ENCODE measurements at regions not wholly inside any gene's neighbourhood (a gene's known extent, or its start where the extent isn't known, plus 50 kb on each side); places are given as distances from the start of the nearest gene placed in this dataset.

DNA sequence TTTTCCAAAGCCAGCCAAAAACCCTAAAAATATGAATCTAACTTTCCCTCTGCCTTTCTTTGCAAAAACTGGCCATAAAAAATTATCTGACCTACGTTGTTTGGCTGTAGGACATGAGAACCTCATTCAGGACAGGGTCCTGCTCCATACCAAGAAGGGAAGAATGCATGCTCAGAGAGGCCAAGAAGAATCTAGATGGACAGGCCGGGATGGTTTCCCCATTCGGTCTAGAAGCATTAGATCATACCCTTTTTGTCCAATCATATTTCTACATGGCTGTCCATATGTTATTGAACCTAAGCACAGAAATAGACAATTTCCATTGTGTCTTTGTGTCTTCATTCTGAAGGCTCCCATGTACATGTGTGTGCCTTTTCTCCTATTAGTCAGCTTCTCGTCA lies 2120.4 kb upstream of the PIK3C3 start:
- Mint-ChIP-seq H3K27me3 (no peaks in the 10 kb centered on the region), H3K36me3 (ENCODE audit: insufficient read depth) (no peaks in the 10 kb centered on the region), H3K27ac (no peak overlapping the region), H3K4me1 (ENCODE audit: low read depth in 2 of 2) (no peaks in the 10 kb centered on the region), H3K4me3 (no peak overlapping the region), H3K9me3 (peaks cover 16 to 17% of the 10 kb centered on the region in 2 donors)
- DNase-seq (no peak), ATAC-seq (replicated peaks) (no peak)

DNA sequence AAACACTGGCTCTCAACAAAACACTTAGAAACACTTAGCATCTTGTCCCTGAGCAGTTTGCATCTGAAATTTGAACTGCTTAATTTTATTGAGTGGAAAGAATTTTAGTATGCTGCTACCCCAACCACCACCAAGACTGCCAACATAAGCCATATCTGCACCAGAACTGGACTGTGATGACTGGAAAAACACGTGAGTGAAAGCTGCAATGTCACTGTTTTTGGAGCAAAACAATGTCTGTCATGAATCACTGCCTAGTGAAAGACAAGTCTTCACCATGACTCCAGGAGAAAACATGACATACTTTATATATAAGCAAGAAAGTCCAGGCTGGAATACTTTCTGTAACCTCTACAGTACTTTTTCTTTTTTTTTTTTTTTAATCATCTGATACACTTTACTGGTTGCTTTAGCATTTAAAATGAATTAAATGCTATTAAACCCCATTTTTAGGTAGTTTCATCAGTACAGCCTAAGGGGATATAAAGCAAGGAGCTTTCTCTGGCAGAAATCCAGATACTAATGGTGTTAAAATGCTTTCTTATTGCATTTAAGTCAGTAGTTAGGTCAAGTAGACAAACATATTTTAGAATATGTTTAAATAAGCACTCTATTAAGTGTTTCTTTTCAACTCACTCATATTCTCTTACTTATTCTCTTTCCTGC lies 2129.4 kb upstream of the PIK3C3 start:
- no peaks in the 10 kb centered on the region for H3K36me3 Mint-ChIP-seq (ENCODE audit: insufficient read depth)
- ATAC-seq (replicated peaks) (no peak), DNase-seq (no peak)
- H3K27me3 Mint-ChIP-seq = no peaks in the 10 kb centered on the region
- H3K9me3 Mint-ChIP-seq = peaks cover 15 to 22% of the 10 kb centered on the region in 2 donors
- no peaks in the 10 kb centered on the region for H3K4me1 Mint-ChIP-seq (ENCODE audit: low read depth in 2 of 2)
- no peak overlapping the region for H3K27ac Mint-ChIP-seq
- no peak overlapping the region for H3K4me3 Mint-ChIP-seq

DNA sequence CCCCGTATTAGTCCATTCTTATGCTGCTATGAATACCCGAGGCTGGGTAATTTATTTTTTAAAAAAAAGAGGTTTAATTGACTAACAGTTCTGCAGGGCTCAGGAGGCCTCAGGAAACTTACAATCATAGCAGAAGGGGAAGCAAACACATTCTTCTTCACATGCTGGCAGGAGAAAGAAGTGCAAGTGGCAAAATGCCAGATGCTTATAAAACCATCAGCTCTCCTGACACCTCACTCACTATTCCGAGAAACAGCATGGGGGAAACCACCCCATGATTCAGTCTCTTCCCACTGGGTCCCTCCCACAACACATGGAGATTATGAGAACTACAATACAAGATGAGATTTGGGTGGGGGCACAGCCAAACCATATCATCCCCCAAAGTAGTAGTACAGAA lies 2148.5 kb upstream of the PIK3C3 start:
- ATAC-seq (replicated peaks) (no peak), DNase-seq (no peak)
- peaks cover 7 to 8% of the 10 kb centered on the region in 2 donors for H3K9me3 Mint-ChIP-seq
- no peaks in the 10 kb centered on the region for H3K4me1 Mint-ChIP-seq (ENCODE audit: low read depth in 2 of 2)
- H3K27ac Mint-ChIP-seq = no peak overlapping the region
- no peaks in the 10 kb centered on the region for H3K27me3 Mint-ChIP-seq
- no peak overlapping the region for H3K4me3 Mint-ChIP-seq
- no peaks in the 10 kb centered on the region for H3K36me3 Mint-ChIP-seq (ENCODE audit: insufficient read depth)

DNA sequence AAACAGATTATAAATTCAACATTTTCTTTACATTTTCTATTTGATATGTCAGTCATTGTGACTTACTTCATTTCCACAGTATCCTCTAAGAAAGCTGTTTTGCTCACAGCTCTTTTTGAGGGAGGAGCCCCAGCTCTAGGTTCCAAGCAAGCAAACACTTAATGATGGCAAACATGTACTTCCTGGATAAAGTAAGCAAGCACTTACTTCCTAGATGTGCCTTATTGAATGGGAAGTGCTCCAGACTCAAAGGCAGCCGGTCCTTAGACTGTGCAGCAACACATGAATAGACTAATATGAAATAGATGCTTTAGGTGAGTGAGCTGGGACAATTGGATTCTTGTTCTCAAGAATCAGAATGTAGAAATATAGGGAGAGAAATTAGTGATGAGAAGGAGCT lies 2149.8 kb upstream of the PIK3C3 start:
- no peaks in the 10 kb centered on the region for H3K36me3 Mint-ChIP-seq (ENCODE audit: insufficient read depth)
- H3K9me3 Mint-ChIP-seq = peaks cover 7 to 8% of the 10 kb centered on the region in 2 donors
- H3K27me3 Mint-ChIP-seq = no peaks in the 10 kb centered on the region
- ATAC-seq (replicated peaks) (no peak), DNase-seq (no peak)
- no peaks in the 10 kb centered on the region for H3K4me1 Mint-ChIP-seq (ENCODE audit: low read depth in 2 of 2)
- no peak overlapping the region for H3K4me3 Mint-ChIP-seq
- H3K27ac Mint-ChIP-seq = no peak overlapping the region

DNA sequence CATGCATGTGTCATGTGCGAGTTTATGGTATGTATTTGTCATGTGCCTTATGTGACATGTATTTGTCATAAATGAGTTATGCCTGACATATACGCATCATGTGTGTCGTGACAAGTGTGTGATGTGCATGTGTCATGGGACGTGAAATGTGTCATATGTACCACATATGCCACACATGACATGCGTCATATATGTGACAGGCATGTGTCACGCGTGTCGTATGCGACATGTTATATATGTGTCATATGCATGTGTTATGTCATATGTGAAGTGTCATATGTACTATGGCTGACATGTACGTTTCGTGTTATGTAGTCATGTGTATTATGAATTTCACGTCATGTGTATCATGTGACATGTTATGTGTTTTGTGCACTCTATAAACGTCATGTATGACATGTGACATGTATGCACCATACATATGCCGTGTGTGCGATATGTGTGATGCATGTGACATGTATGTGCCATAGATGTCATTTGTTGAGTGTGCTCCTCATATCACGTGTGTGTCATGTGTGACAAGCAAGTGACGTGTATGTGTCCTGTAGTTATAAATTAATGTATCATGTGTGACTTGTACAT lies 2152.3 kb upstream of the PIK3C3 start:
- no peaks in the 10 kb centered on the region for H3K4me1 Mint-ChIP-seq (ENCODE audit: low read depth in 2 of 2)
- DNase-seq (no peak), ATAC-seq (replicated peaks) (no peak)
- peaks cover 5 to 8% of the 10 kb centered on the region in 2 donors for H3K9me3 Mint-ChIP-seq
- no peak overlapping the region for H3K4me3 Mint-ChIP-seq
- no peak overlapping the region for H3K27ac Mint-ChIP-seq
- H3K36me3 Mint-ChIP-seq (ENCODE audit: insufficient read depth) = no peaks in the 10 kb centered on the region
- H3K27me3 Mint-ChIP-seq = no peaks in the 10 kb centered on the region

DNA sequence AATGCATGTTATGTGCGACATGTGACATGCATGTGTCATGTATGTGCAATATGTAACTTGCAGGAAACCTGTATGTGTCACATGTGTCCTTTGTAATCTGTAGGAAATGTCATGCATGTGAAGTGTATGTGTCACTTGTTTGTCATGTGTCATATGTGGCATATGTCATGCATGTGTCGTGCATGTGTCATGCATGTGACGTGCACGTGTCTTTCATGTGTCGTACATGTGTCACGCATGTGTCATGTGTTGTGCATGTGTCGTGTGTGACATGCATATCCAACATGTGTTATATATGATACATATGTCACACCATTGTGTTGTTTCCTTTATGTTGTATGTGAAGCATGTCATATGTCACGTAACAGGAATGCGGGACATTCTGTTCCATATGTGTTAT lies 2153.2 kb upstream of the PIK3C3 start:
- no peak for ATAC-seq (replicated peaks)
- no peaks in the 10 kb centered on the region for H3K4me1 Mint-ChIP-seq (ENCODE audit: low read depth in 2 of 2)
- DNase-seq = no peak
- peaks cover 5 to 8% of the 10 kb centered on the region in 2 donors for H3K9me3 Mint-ChIP-seq
- H3K36me3 Mint-ChIP-seq (ENCODE audit: insufficient read depth) = no peaks in the 10 kb centered on the region
- no peak overlapping the region for H3K27ac Mint-ChIP-seq
- H3K27me3 Mint-ChIP-seq = no peaks in the 10 kb centered on the region
- no peak overlapping the region for H3K4me3 Mint-ChIP-seq

DNA sequence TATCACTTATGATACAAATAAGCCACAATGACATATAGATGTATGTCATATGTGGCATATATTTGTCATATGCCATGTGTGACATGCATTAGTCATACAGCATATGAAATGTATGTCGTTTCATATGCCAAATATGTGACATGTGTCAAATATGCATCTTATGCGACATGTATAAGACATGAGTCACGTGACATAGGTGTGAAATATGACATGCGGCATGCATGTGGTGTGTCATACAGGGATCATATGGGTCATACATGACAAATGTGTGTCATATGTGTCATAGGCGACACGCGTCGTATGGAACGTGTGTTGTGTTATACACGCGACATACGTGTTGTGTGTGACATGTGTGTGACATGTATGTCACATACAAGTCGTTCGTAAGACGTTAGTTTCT lies 2154.0 kb upstream of the PIK3C3 start:
- DNase-seq = no peak
- Mint-ChIP-seq H3K4me1 (ENCODE audit: low read depth in 2 of 2) (no peaks in the 10 kb centered on the region), H3K27me3 (no peaks in the 10 kb centered on the region)

DNA sequence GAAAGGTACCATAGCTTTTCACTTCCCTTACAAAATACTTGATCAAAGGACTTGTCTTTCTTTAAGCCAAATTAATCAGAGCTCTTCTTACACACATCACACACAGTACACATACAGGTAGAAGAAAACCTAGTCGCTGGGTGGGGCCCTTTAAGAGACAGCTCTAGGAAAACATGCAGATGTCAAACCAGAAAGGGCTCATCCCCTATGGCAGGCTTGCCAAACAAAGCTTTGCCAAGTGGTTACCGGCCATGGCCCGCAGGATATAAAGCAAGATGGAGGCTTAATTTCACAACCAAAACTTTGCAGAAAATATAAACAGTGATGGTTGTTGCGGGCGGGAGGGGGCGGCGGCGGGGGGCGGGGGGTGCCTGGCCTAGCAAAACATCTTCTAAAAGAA lies 2156.0 kb upstream of the PIK3C3 start:
- DNase-seq (no peak), ATAC-seq (replicated peaks) (no peak)
- no peaks in the 10 kb centered on the region for H3K27me3 Mint-ChIP-seq
- no peak overlapping the region for H3K4me3 Mint-ChIP-seq
- no peaks in the 10 kb centered on the region for H3K36me3 Mint-ChIP-seq (ENCODE audit: insufficient read depth)
- no peaks in the 10 kb centered on the region for H3K4me1 Mint-ChIP-seq (ENCODE audit: low read depth in 2 of 2)
- peaks cover 4 to 7% of the 10 kb centered on the region in 2 donors for H3K9me3 Mint-ChIP-seq
- no peak overlapping the region for H3K27ac Mint-ChIP-seq

More for the DNA sequence above, 2154.0 kb upstream of the PIK3C3 start:
- peaks cover 5 to 8% of the 10 kb centered on the region in 2 donors for H3K9me3 Mint-ChIP-seq
- H3K27ac Mint-ChIP-seq = no peak overlapping the region
- H3K36me3 Mint-ChIP-seq (ENCODE audit: insufficient read depth) = no peaks in the 10 kb centered on the region
- ATAC-seq (replicated peaks) = no peak
- no peak overlapping the region for H3K4me3 Mint-ChIP-seq

DNA sequence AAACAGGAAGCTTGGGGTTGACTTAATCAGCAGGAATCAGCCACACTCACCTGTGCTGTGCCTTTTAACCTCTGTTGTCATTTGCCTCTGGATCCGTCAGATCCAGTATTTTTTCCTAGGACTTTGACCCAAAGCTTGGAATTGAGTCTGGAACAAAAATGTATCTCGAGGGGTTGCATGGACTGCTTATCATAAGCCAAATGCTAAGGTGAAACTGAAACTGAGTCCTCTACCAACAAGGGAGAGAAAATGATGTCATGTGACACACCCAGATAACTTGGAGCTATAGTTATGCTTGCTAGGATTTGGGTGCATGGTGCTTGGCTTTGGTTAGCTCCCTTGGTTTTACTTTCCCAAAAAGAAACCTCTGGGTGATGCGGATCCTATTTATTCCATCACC lies 2158.6 kb upstream of the PIK3C3 start:
- DNase-seq (no peak), ATAC-seq (replicated peaks) (no peak)
- Mint-ChIP-seq H3K36me3 (ENCODE audit: insufficient read depth) (no peaks in the 10 kb centered on the region), H3K4me1 (ENCODE audit: low read depth in 2 of 2) (no peaks in the 10 kb centered on the region), H3K27me3 (no peaks in the 10 kb centered on the region), H3K4me3 (no peak overlapping the region), H3K27ac (no peak overlapping the region), H3K9me3 (peaks cover 6 to 10% of the 10 kb centered on the region in 2 donors)

DNA sequence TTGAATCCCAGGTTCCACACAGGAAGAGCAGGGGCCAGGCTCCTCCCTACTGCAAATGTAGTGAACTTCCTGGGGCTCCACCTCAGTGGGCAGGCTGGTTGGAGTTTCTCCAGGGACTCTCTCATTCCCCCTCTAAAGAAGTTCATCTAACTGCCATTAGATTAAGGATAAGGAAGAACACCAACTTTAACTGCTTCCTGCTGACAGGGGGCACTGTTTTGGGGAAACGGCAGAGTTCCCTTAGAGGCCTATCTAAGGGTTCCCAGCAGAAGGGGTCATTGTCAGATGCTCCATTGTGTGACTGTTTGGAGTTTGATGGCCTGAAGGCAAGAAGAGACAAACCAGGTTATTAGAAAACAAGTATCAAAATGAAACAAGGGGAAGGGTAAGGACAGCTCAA lies 2159.7 kb upstream of the PIK3C3 start:
- Mint-ChIP-seq H3K36me3 (ENCODE audit: insufficient read depth) (no peaks in the 10 kb centered on the region), H3K27me3 (no peaks in the 10 kb centered on the region), H3K9me3 (peaks cover 6 to 10% of the 10 kb centered on the region in 2 donors), H3K4me1 (ENCODE audit: low read depth in 2 of 2) (no peaks in the 10 kb centered on the region), H3K27ac (no peak overlapping the region), H3K4me3 (no peak overlapping the region)
- ATAC-seq (replicated peaks) = no peak
- no peak for DNase-seq

DNA sequence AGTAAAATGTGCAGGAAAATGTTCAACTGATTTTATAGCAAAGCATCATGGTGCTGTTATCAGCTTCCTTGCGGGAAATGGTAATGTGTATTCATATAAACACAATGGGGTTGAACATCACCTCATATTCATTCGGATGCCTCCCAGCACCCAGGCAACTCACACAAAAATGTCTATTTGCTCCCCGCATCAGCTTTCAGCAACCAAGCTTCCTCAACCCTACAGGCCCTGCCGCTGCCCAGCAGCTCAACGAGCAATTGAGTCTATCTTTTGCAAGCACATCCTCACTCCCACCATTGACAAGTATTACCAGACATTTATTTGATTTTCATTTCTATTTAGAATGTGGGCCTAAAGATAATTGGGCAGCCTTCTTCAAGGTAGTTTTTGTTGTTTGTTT lies 2161.4 kb upstream of the PIK3C3 start:
- no peak overlapping the region for H3K27ac Mint-ChIP-seq
- DNase-seq = no peak
- H3K4me3 Mint-ChIP-seq = no peak overlapping the region
- no peaks in the 10 kb centered on the region for H3K27me3 Mint-ChIP-seq
- H3K4me1 Mint-ChIP-seq (ENCODE audit: low read depth in 2 of 2) = no peaks in the 10 kb centered on the region
- peaks cover 6 to 12% of the 10 kb centered on the region in 2 donors for H3K9me3 Mint-ChIP-seq
- ATAC-seq (replicated peaks) = no peak
- H3K36me3 Mint-ChIP-seq (ENCODE audit: insufficient read depth) = no peaks in the 10 kb centered on the region

DNA sequence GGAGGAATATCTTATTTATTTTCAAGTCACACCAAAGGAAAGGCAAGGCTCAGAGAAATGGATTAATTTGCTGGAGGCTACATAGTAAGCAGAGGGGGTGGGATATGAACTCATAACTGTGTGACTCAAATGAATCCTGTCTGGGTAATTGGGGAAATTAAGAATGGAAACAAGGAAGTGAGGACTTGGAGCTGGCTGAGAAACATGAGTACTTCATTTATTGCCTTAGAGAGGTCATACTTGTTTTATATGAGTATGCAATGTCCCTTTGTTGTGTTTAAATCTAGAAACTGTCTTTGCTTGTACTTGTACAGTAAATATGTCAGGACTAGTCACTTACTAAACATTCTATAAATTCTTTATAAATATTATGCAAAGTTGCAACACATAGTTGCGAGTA lies 2166.7 kb upstream of the PIK3C3 start:
- Mint-ChIP-seq H3K27me3 (no peaks in the 10 kb centered on the region), H3K9me3 (peaks cover 11 to 21% of the 10 kb centered on the region in 2 donors), H3K27ac (no peak overlapping the region), H3K4me3 (no peak overlapping the region), H3K4me1 (ENCODE audit: low read depth in 2 of 2) (no peaks in the 10 kb centered on the region), H3K36me3 (ENCODE audit: insufficient read depth) (no peaks in the 10 kb centered on the region)
- DNase-seq = no peak
- no peak for ATAC-seq (replicated peaks)

DNA sequence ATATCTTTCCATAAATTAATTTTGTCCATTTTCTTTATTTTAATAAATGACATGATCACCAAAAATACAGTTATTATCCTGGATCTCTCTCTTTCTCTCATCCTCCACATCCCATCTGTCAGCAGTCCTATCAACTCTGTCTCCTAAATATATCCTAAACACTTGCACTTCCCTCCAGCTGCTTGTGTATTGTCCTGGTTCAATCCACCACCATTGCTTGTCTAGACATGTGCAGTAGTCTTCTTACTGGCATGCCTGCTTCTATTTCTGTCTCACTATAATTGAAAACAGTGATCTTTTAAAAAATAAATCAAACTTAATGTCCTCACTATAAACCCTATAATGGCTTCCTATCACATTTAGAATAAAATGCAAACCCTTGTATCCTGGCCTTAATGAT lies 2168.6 kb upstream of the PIK3C3 start:
- Mint-ChIP-seq H3K4me3 (no peak overlapping the region), H3K27me3 (no peaks in the 10 kb centered on the region), H3K4me1 (ENCODE audit: low read depth in 2 of 2) (no peaks in the 10 kb centered on the region), H3K27ac (no peak overlapping the region), H3K36me3 (ENCODE audit: insufficient read depth) (no peaks in the 10 kb centered on the region), H3K9me3 (peaks cover 10 to 16% of the 10 kb centered on the region in 2 donors)
- DNase-seq (no peak), ATAC-seq (replicated peaks) (no peak)

DNA sequence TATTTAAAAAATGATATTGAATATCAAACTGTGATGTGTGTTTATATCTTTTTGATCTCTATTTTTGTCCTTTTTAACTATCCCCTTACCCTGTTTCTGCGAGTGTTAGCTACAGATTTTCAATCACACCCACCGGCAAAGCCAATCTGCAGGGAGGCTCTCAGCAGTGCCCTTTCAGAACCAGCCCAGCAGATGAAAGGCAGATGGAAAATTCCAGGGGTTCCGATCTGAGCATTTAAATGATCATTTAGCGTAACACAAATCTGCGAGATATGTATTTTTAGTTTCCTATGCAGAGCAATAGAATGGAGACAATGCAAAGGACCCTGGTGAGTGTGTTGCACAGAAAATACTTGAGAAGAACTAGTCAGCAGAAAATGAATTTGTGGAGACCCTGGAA lies 2170.5 kb upstream of the PIK3C3 start:
- Mint-ChIP-seq H3K9me3 (peaks cover 11 to 24% of the 10 kb centered on the region in 2 donors), H3K27me3 (no peaks in the 10 kb centered on the region), H3K27ac (no peak overlapping the region), H3K4me3 (no peak overlapping the region), H3K4me1 (ENCODE audit: low read depth in 2 of 2) (no peaks in the 10 kb centered on the region), H3K36me3 (ENCODE audit: insufficient read depth) (no peaks in the 10 kb centered on the region)
- no peak for DNase-seq
- ATAC-seq (replicated peaks) = no peak
